Spleen (tissue), 11 donors: ENCODE measurements at regions not wholly inside any gene's neighbourhood (a gene's known extent, or its start where the extent isn't known, plus 50 kb on each side); places are given as distances from the start of the nearest gene placed in this dataset.

Experiments used
- DNase-seq: peaks from one replicate; pipeline ENCODE4 v3.0.0-alpha.2; 2020
- H3K27ac ChIP-seq, 8 donors: fragments of 200-600 bp; sonication (generic) in 7 of 8; 1 replicate in 4 of 8; 2 replicates in 4 of 8; pipeline versions ENCODE4 v1.5.0 to v1.8.0; 2016 to 2021; ENCODE audit warnings: inconsistent platforms in 4 of 8, mild to moderate bottlenecking in 4 of 8, moderate library complexity in 1 of 8
- H3K27me3 ChIP-seq, 7 donors: fragments of 200-600 bp; sonication (generic) in 6 of 7; replicated peaks in 1 of 7; 1 replicate in 4 of 7; 2 replicates in 3 of 7; pipeline versions ENCODE4 v1.5.0 to v1.8.0; 2016 to 2021; ENCODE audit warnings: inconsistent platforms in 3 of 7, mild to moderate bottlenecking in 1 of 7
- H3K36me3 ChIP-seq, 6 donors: fragments of 200-600 bp; sonication (generic) in 5 of 6; 1 replicate in 4 of 6; 2 replicates in 2 of 6; pipeline versions ENCODE4 v1.5.0 to v1.8.0; 2016 to 2021; ENCODE audit warnings: inconsistent platforms in 2 of 6
- H3K4me1 ChIP-seq, 6 donors: fragments of 200-600 bp; sonication (generic) in 5 of 6; 1 replicate in 3 of 6; 2 replicates in 3 of 6; pipeline versions ENCODE4 v1.5.0 to v1.8.0; 2016 to 2021; ENCODE audit warnings: inconsistent platforms in 3 of 6
- H3K4me3 ChIP-seq, 8 donors: fragments of 200-600 bp; sonication (generic) in 7 of 8; 1 replicate in 4 of 8; 2 replicates in 4 of 8; pipeline versions ENCODE4 v1.5.0 to v1.8.0; 2016 to 2021; ENCODE audit warnings: inconsistent platforms in 4 of 8, mild to moderate bottlenecking in 4 of 8, moderate library complexity in 2 of 8
- H3K9me3 ChIP-seq, 8 donors: fragments of 200-600 bp; sonication (generic) in 7 of 8; 1 replicate in 4 of 8; 2 replicates in 4 of 8; pipeline versions ENCODE4 v1.5.0 to v1.8.0; 2016 to 2021; ENCODE audit warnings: inconsistent platforms in 4 of 8
- CTCF ChIP-seq, 11 experiments: fragments of 200-600 bp in 7 of 11; fragments of 450-650 bp in 4 of 11; sonication (generic) in 4 of 11; IDR thresholded peaks in 8 of 11; conservative IDR thresholded peaks in 3 of 11; 1 replicate in 7 of 11; 2 replicates in 4 of 11; pipeline versions ENCODE4 v1.4.0 to v1.8.0; 2016 to 2021; ENCODE audit warnings: antibody characterized with exemption in 11 of 11, inconsistent platforms in 4 of 11, mild to moderate bottlenecking in 1 of 11
- POLR2A ChIP-seq, 3 donors: fragments of 450-650 bp; IDR thresholded peaks; one replicate each; pipeline ENCODE4 v1.5.1; 2017; ENCODE audit warnings: antibody characterized with exemption in 3 of 3, mild to moderate bottlenecking in 1 of 3
- POLR2AphosphoS5 ChIP-seq, 3 donors: sonication (generic); formaldehyde crosslinking; IDR thresholded peaks; one replicate each; pipeline ENCODE4 v1.5.1; 2017; ENCODE audit warnings: antibody characterized with exemption in 3 of 3
- WGBS, 5 donors: extraction: QIAGEN DNeasy Blood & Tissue Kit in 3 of 5; methylation state at CpG; one replicate each; pipeline versions ENCODE4 v1.1.5 to v1.1.7; 2013 to 2018; 5-methylcytosine and 5-hydroxymethylcytosine counted together
- intact Hi-C: fragments of 100-400 bp; cut with DNase I; formaldehyde crosslinking; loops from one replicate; pipeline ENCODE4 v1.15.0; 2023; ENCODE audit warnings: low total_unique reads
- donor health status: healthy with polysubstance abuse.
- donor health status: DM: no; HTN: no; CAD: no; lungs with moderate emphysema.
- donor health status: DM: no; HTN: no; CAD: no.
- donor health status: Bipolar disorder and iron deficiency.
- donor health status: healthy.
- donor health status: DM: no; HTN: no; CAD: no.
- donor health status: DM: yes; HTN: yes; CAD: no.

DNA sequence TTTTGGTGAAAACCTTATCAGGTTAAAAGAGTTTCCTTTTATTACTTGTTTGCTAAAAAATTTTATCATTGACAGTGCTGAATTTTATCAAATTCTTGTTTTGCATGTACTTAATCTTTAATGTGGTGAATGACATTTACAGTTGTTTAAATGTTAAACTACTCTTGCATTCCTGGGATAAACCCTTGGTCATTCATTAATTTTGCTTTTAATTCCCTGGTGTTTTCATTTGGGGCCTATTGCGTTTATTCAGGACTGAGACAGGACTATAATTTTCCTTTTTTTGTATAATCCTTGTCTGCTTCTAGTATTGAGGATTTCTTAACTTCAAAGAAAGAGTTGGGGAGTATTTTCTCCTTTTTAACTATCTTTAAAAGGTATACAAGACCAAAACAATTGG is 98.7 kb upstream of the TLL1 start:
- H3K36me3 ChIP-seq, result no peaks in the 10 kb centered on the region
- TF ChIP-seq POLR2A (IDR thresholded peaks at IDR 0.05), result no peak
- TF ChIP-seq CTCF (IDR thresholded peaks at IDR 0.05 in 8 of 11, conservative IDR thresholded peaks at IDR 0.05 in 3 of 11), result no peak
- TF ChIP-seq POLR2AphosphoS5 (IDR thresholded peaks at IDR 0.05), result no peak
- H3K9me3 ChIP-seq, result peaks cover 0 to 13% (median 6%) of the 10 kb centered on the region in 8 donors
- no peaks in the 10 kb centered on the region for H3K4me1 ChIP-seq
- no peak overlapping the region for H3K27ac ChIP-seq
- intact Hi-C loops, result no loop called here
- 80 to 92% (median 84%) methylated on average over 1 of the region's 1 CpG for WGBS, 5 donors
- H3K4me3 ChIP-seq, result no peak overlapping the region
- no peak for DNase-seq
- H3K27me3 ChIP-seq, result no peaks in the 10 kb centered on the region

DNA sequence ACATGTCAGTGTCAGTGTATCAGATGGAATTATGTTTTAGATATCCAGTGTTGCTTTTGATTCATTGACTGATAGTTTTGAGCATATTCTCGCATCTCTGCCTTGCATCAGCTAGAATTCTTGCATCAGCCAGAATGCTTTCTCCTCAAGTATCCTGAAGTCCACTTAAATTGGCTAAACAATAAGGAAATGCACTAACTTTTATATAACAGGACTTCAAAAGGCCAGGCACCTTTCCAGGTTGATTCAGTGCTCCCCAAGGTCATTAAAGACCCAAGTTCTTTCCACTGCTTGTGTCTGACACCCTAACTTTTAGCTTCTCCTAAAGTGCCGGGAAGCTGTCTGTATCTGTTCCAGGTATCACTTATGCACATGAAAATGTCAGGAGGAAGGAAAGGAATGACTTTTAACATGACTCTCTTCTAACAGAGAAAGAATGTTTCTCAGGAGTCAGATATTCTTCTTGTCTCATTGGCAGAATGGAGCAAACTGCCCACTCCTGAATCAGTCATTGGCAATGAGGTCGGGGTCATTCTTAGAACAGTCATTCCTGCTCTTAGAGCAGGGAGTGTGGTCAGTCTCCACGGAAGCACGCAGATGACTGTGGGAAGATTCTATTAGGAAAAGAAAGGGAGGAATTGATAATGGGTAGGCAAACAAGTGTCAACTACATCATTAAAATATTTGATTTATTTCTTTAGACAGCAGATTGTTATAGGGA is 92.9 kb upstream of the TLL1 start:
- no peak for DNase-seq
- H3K4me3 ChIP-seq, result no peak overlapping the region
- H3K36me3 ChIP-seq, result no peaks in the 10 kb centered on the region
- TF ChIP-seq POLR2A (IDR thresholded peaks at IDR 0.05) (no peak), POLR2AphosphoS5 (IDR thresholded peaks at IDR 0.05) (no peak), CTCF (IDR thresholded peaks at IDR 0.05 in 8 of 11, conservative IDR thresholded peaks at IDR 0.05 in 3 of 11) (no peak)
- 70 to 86% (median 79%) methylated on average over 5 of the region's 5 CpGs for WGBS, 5 donors
- no peak overlapping the region for H3K27ac ChIP-seq
- intact Hi-C loops, result no loop called here
- peaks cover 0 to 13% (median 6%) of the 10 kb centered on the region in 8 donors for H3K9me3 ChIP-seq
- H3K4me1 ChIP-seq, result peaks cover 0 to 6% (median 0%) of the 10 kb centered on the region in 6 donors
- H3K27me3 ChIP-seq, result no peaks in the 10 kb centered on the region

DNA sequence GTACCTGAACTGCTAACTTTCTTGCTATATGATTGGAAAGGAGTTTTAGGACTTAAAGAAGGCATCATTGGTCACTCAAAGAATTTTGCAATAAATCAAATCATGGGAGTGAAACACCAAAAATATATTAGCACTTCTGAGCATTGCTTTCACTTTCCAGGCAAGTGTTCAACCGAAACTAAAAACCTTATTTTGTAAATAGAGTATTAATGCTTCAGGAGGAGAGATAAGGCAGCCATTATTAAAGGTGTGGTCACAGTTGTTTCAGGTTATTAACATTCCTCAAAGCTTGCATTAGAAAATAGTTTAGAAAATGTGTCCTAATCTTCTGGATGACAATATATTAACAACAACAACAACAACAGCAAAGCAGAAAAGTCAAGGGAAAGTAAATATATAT is 92.3 kb upstream of the TLL1 start:
- Histone ChIP-seq H3K27ac (no peak overlapping the region), H3K27me3 (no peaks in the 10 kb centered on the region), H3K4me3 (no peak overlapping the region), H3K36me3 (no peaks in the 10 kb centered on the region), H3K4me1 (peaks cover 0 to 9% (median 0%) of the 10 kb centered on the region in 6 donors), H3K9me3 (peaks cover 0 to 11% (median 6%) of the 10 kb centered on the region in 8 donors)
- 34 to 49% (median 43%) methylated on average over 1 of the region's 1 CpG for WGBS, 5 donors
- TF ChIP-seq POLR2AphosphoS5 (IDR thresholded peaks at IDR 0.05) (no peak), CTCF (IDR thresholded peaks at IDR 0.05 in 8 of 11, conservative IDR thresholded peaks at IDR 0.05 in 3 of 11) (no peak), POLR2A (IDR thresholded peaks at IDR 0.05) (no peak)
- intact Hi-C loops, result no loop called here
- no peak for DNase-seq

DNA sequence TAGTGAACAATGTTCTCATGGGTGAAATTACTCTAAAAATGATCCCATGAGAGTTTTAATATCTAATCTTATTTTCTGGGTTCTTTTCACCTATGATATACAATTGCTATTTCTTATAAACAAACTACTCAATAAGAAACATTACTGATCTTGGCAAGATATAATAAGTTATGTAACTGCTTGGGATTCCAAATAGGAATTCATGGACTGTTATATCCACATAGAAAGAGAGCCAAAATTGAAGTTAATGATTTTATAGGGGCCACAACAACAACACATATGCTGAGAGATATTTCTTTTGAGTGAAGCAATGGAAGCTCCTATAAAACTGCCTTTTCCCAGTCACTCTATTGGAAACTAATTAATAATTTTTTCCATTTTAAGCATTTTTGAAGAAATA is 90.4 kb upstream of the TLL1 start:
- peaks cover 0 to 9% (median 0%) of the 10 kb centered on the region in 6 donors for H3K4me1 ChIP-seq
- H3K9me3 ChIP-seq, result peaks cover 0 to 2% (median under 1%) of the 10 kb centered on the region in 8 donors
- no peaks in the 10 kb centered on the region for H3K36me3 ChIP-seq
- H3K27me3 ChIP-seq, result no peaks in the 10 kb centered on the region
- DNase-seq, result no peak
- no peak overlapping the region for H3K27ac ChIP-seq
- no peak overlapping the region for H3K4me3 ChIP-seq
- intact Hi-C loops, result no loop called here
- TF ChIP-seq CTCF (IDR thresholded peaks at IDR 0.05 in 8 of 11, conservative IDR thresholded peaks at IDR 0.05 in 3 of 11), result no peak
- no peak for TF ChIP-seq POLR2AphosphoS5 (IDR thresholded peaks at IDR 0.05)
- no peak for TF ChIP-seq POLR2A (IDR thresholded peaks at IDR 0.05)
